Activated naive CD8-positive, alpha-beta T cell treated with anti-CD3 and anti-CD28 coated beads, Interleukin-2, amount 10 ng/mL, durations not matched to agents 7 days and 5 days (primary cell): ENCODE measurements at regions not wholly inside any gene's neighbourhood (a gene's known extent, or its start where the extent isn't known, plus 50 kb on each side); places are given as distances from the start of the nearest gene placed in this dataset.
A peak's percentile ranks its signal among the peaks of the same experiment; 100 is the strongest.
"Not testable (repeated sequence)": the region's sequence is repeated elsewhere in the genome, so short reads cannot be mapped to it uniquely, and the experiment has no call there.

Source experiments
- ATAC-seq: fragments of 150-1000 bp; cut with Tn5 transposase; one replicate; pipeline ENCODE4 v1.10.0; 2021; ENCODE audit warnings: low read depth, moderate library complexity
- POLR2A ChIA-PET: fragments of 350-600 bp; sonication (Branson Sonifier 250); formaldehyde crosslinking; loops from one replicate; lab custom pipeline; 2021; ENCODE audit warnings: antibody characterized with exemption; lab: Charles Lee
- DNase-seq: peaks from one replicate; pipeline ENCODE4 v3.0.0; 2021
- H3K27ac Mint-ChIP-seq: one replicate; pipeline ENCODE4 v1.8.0; 2022; ENCODE audit warnings: mild to moderate bottlenecking, mixed read lengths
- H3K27me3 Mint-ChIP-seq: one replicate; pipeline ENCODE4 v1.8.0; 2022; ENCODE audit warnings: mild to moderate bottlenecking, moderate library complexity, mixed read lengths
- H3K36me3 Mint-ChIP-seq: one replicate; pipeline ENCODE4 v1.8.0; 2021; ENCODE audit warnings: mild to moderate bottlenecking, mixed read lengths
- H3K4me1 Mint-ChIP-seq: one replicate; pipeline ENCODE4 v1.8.0; 2021; ENCODE audit warnings: mixed read lengths
- H3K4me3 Mint-ChIP-seq: one replicate; pipeline ENCODE4 v1.8.0; 2022; ENCODE audit warnings: mild to moderate bottlenecking, moderate library complexity, mixed read lengths
- H3K9me3 Mint-ChIP-seq: one replicate; pipeline ENCODE4 v1.8.0; 2021; ENCODE audit warnings: mixed read lengths

- POLR2A ChIA-PET = interaction anchor here (0.5 kb wide), 1 partner anchor 272 kb away, joined by 3 read pairs; no protein-coding TSS in a partner anchor
- H3K4me3 Mint-ChIP-seq = no peak overlapping the region
- ATAC-seq = no peak
- peaks cover 30% of the 10 kb centered on the region for H3K4me1 Mint-ChIP-seq
- H3K9me3 Mint-ChIP-seq = no peaks in the 10 kb centered on the region
- H3K27me3 Mint-ChIP-seq = no peaks in the 10 kb centered on the region
- no peak for DNase-seq
- H3K36me3 Mint-ChIP-seq = no peaks in the 10 kb centered on the region
- H3K27ac Mint-ChIP-seq = peak overlapping the region; percentile 32
These were observed 82.8 kb downstream of the IGLL1 start for GRCh38 chr22:23497016-23497885.

- POLR2A ChIA-PET = interaction anchor here (0.5 kb wide), 1 partner anchor 272 kb away, joined by 3 read pairs; no protein-coding TSS in a partner anchor
- Mint-ChIP-seq H3K4me3 (peak overlapping the region; percentile 64), H3K27me3 (peaks cover under 1% of the 10 kb centered on the region), H3K36me3 (no peaks in the 10 kb centered on the region), H3K9me3 (no peaks in the 10 kb centered on the region), H3K27ac (peak overlapping the region; percentile 75), H3K4me1 (peaks cover 30% of the 10 kb centered on the region)
- ATAC-seq (no peak), DNase-seq (no peak)
These were observed 83.7 kb downstream of the IGLL1 start for GRCh38 chr22:23496445-23496833.

GRCh38 chr22:23495614-23496444, 84.3 kb downstream of the IGLL1 start:
- H3K36me3 Mint-ChIP-seq = no peaks in the 10 kb centered on the region
- ATAC-seq (peak; percentile 82), DNase-seq (peak; percentile 48)
- H3K4me3 Mint-ChIP-seq = peak overlapping the region; percentile 64
- H3K27me3 Mint-ChIP-seq = peaks cover 4% of the 10 kb centered on the region
- H3K4me1 Mint-ChIP-seq = peaks cover 30% of the 10 kb centered on the region
- H3K27ac Mint-ChIP-seq = peak overlapping the region; percentile 75
- POLR2A ChIA-PET = no interaction called here
- H3K9me3 Mint-ChIP-seq = no peaks in the 10 kb centered on the region

- no peaks in the 10 kb centered on the region for H3K9me3 Mint-ChIP-seq
- DNase-seq (no peak), ATAC-seq (no peak)
- H3K27me3 Mint-ChIP-seq = peaks cover 4% of the 10 kb centered on the region
- peaks cover 30% of the 10 kb centered on the region for H3K4me1 Mint-ChIP-seq
- POLR2A ChIA-PET = no interaction called here
- H3K27ac Mint-ChIP-seq = no peak overlapping the region
- H3K36me3 Mint-ChIP-seq = no peaks in the 10 kb centered on the region
- no peak overlapping the region for H3K4me3 Mint-ChIP-seq
These were observed 85.2 kb downstream of the IGLL1 start for GRCh38 chr22:23494930-23495266.

GRCh38 chr22:23485490-23485889, 94.6 kb downstream of the IGLL1 start:
- POLR2A ChIA-PET = no interaction called here
- no peak for ATAC-seq
- no peaks in the 10 kb centered on the region for H3K9me3 Mint-ChIP-seq
- H3K4me3 Mint-ChIP-seq = no peak overlapping the region
- H3K4me1 Mint-ChIP-seq = no peaks in the 10 kb centered on the region
- H3K36me3 Mint-ChIP-seq = no peaks in the 10 kb centered on the region
- peaks cover 48% of the 10 kb centered on the region for H3K27me3 Mint-ChIP-seq
- no peak for DNase-seq
- no peak overlapping the region for H3K27ac Mint-ChIP-seq

- POLR2A ChIA-PET = no interaction called here
- no peak for DNase-seq
These were observed 95.4 kb downstream of the IGLL1 start for GRCh38 chr22:23484651-23485050.

GRCh38 chr22:23481369-23481768, 98.7 kb downstream of the IGLL1 start:
- Mint-ChIP-seq H3K4me1 (peaks cover 4% of the 10 kb centered on the region), H3K27ac (no peak overlapping the region), H3K27me3 (peaks cover 49% of the 10 kb centered on the region), H3K36me3 (no peaks in the 10 kb centered on the region), H3K9me3 (no peaks in the 10 kb centered on the region), H3K4me3 (no peak overlapping the region)
- ATAC-seq = no peak
- no peak for DNase-seq
- POLR2A ChIA-PET = no interaction called here

More at GRCh38 chr22:23484651-23485050, 95.4 kb downstream of the IGLL1 start:
- no peak for ATAC-seq
- Mint-ChIP-seq H3K9me3 (no peaks in the 10 kb centered on the region), H3K27ac (no peak overlapping the region), H3K4me1 (no peaks in the 10 kb centered on the region), H3K4me3 (no peak overlapping the region), H3K27me3 (peaks cover 53% of the 10 kb centered on the region), H3K36me3 (no peaks in the 10 kb centered on the region)

GRCh38 chr22:23478175-23478574, 101.9 kb downstream of the IGLL1 start:
- H3K27ac Mint-ChIP-seq = no peak overlapping the region
- H3K4me3 Mint-ChIP-seq = no peak overlapping the region
- no peaks in the 10 kb centered on the region for H3K9me3 Mint-ChIP-seq
- DNase-seq = no peak
- no peak for ATAC-seq
- no peaks in the 10 kb centered on the region for H3K36me3 Mint-ChIP-seq
- POLR2A ChIA-PET = no interaction called here
- H3K4me1 Mint-ChIP-seq = peaks cover 4% of the 10 kb centered on the region
- H3K27me3 Mint-ChIP-seq = peaks cover 34% of the 10 kb centered on the region

- H3K36me3 Mint-ChIP-seq, H3K4me1 Mint-ChIP-seq, ATAC-seq, H3K4me3 Mint-ChIP-seq, DNase-seq, H3K9me3 Mint-ChIP-seq, POLR2A ChIA-PET, H3K27ac Mint-ChIP-seq: not testable (repeated sequence)
- peaks cover 21% of the 10 kb centered on the region for H3K27me3 Mint-ChIP-seq
These were observed 105.6 kb downstream of the IGLL1 start for GRCh38 chr22:23474531-23474930.

- Mint-ChIP-seq H3K27me3 (peaks cover 16% of the 10 kb centered on the region), H3K9me3 (no peaks in the 10 kb centered on the region), H3K27ac (no peak overlapping the region), H3K4me1 (peaks cover 4% of the 10 kb centered on the region), H3K36me3 (no peaks in the 10 kb centered on the region), H3K4me3 (no peak overlapping the region)
- no peak for ATAC-seq
- no peak for DNase-seq
- POLR2A ChIA-PET = no interaction called here
These were observed 106.2 kb downstream of the IGLL1 start for GRCh38 chr22:23473901-23474300.

GRCh38 chr22:23472376-23472775, 107.7 kb downstream of the IGLL1 start:
- H3K27ac Mint-ChIP-seq, H3K4me1 Mint-ChIP-seq, H3K4me3 Mint-ChIP-seq, H3K36me3 Mint-ChIP-seq, H3K27me3 Mint-ChIP-seq, DNase-seq, POLR2A ChIA-PET, ATAC-seq, H3K9me3 Mint-ChIP-seq: not testable (repeated sequence)

GRCh38 chr22:23471698-23472097, 108.4 kb downstream of the IGLL1 start:
- ATAC-seq = no peak
- H3K36me3 Mint-ChIP-seq = no peaks in the 10 kb centered on the region
- POLR2A ChIA-PET = no interaction called here
- DNase-seq = no peak
- no peak overlapping the region for H3K27ac Mint-ChIP-seq
- peaks cover 11% of the 10 kb centered on the region for H3K27me3 Mint-ChIP-seq
- no peaks in the 10 kb centered on the region for H3K9me3 Mint-ChIP-seq
- no peak overlapping the region for H3K4me3 Mint-ChIP-seq
- H3K4me1 Mint-ChIP-seq = no peaks in the 10 kb centered on the region

GRCh38 chr22:23470811-23471389, 109.2 kb downstream of the IGLL1 start:
- H3K27ac Mint-ChIP-seq = no peak overlapping the region
- H3K36me3 Mint-ChIP-seq = no peaks in the 10 kb centered on the region
- H3K9me3 Mint-ChIP-seq = no peaks in the 10 kb centered on the region
- H3K27me3 Mint-ChIP-seq = peaks cover 14% of the 10 kb centered on the region
- DNase-seq (no peak), ATAC-seq (no peak)
- POLR2A ChIA-PET = no interaction called here
- no peak overlapping the region for H3K4me3 Mint-ChIP-seq
- H3K4me1 Mint-ChIP-seq = no peaks in the 10 kb centered on the region
